Motor neuron (in vitro differentiated cells): ENCODE measurements at regions not wholly inside any gene's neighbourhood (a gene's known extent, or its start where the extent isn't known, plus 50 kb on each side); places are given as distances from the start of the nearest gene placed in this dataset.

Experiments used
- ATAC-seq, 8 experiments: fragments of 200-7000 bp; cut with Tn5 transposase; replicated peaks in 6 of 8; 2 replicates each; pipeline ENCODE4 v1.8.0; 2021; ENCODE audit warnings: mild to moderate bottlenecking in 8 of 8, moderate library complexity in 8 of 8
- H3K27ac ChIP-seq, 2 donors: fragments of 250-450 bp; sonication (Bioruptor Pico); 2 replicates each; pipeline ENCODE4 v1.9.0; 2021; ENCODE audit warnings: antibody characterized with exemption in 2 of 2, mild to moderate bottlenecking in 2 of 2, moderate library complexity in 1 of 2
- H3K4me1 ChIP-seq, 2 donors: fragments of 250-450 bp; sonication (Bioruptor Pico); replicated peaks in 1 of 2; 2 replicates each; pipeline ENCODE4 v1.6.1; 2021; ENCODE audit warnings: antibody characterized with exemption in 2 of 2, mild to moderate bottlenecking in 2 of 2, moderate library complexity in 1 of 2
- H3K4me3 ChIP-seq, 5 donors: fragments of 250-450 bp; sonication (Bioruptor Pico); 2 replicates each; pipeline ENCODE4 v1.9.0; 2021; ENCODE audit warnings: antibody characterized with exemption in 5 of 5, mild to moderate bottlenecking in 5 of 5, moderate library complexity in 4 of 5
- WGBS, 10 experiments: fragments of 450-650 bp; shearing (Covaris generic); methylation state at CpG; one replicate each; pipeline ENCODE4 v1.0.0; 2022; 5-methylcytosine and 5-hydroxymethylcytosine counted together
- in situ Hi-C, 9 experiments: fragments of 400-800 bp; cut with MboI; loops; one replicate each; pipeline ENCODE4 v1.15.0; 2021; ENCODE audit warnings: low sequenced_read_pairs in 9 of 9, low pct_unique_long_range_greater_than_20kb in 2 of 9; ENCODE audit not compliant: unreplicated experiment in 9 of 9

DNA sequence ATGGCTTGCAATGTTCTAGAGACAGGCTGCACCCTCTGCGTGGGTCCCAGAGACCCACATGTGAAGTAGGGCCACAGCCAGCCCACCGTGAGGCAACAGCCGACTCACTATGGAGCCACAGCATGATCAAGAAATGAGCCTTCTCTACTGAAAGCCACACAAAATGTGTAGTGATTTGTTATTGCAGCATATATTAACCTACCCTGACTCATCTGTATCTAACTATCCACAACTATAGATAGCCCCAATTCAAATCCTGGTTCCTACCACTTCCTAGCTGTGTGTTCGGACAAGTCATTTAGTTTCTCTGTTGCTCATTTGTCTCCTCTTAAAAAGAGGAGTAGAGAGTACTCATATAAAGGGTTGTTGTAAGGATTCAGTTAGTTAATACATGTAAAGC lies 1152.3 kb downstream of the BCL11B start:
- no peaks in the 10 kb centered on the region for H3K4me1 ChIP-seq
- 60 to 83% (median 82%) methylated on average over 1 to 2 of the region's 4 CpGs; no CpG with 5 or more reads in 7 of the 10 experiments for WGBS, 10 experiments
- no peak overlapping the region for H3K27ac ChIP-seq
- in situ Hi-C loops: no loop called here
- no peak for ATAC-seq
- H3K4me3 ChIP-seq: no peak overlapping the region

DNA sequence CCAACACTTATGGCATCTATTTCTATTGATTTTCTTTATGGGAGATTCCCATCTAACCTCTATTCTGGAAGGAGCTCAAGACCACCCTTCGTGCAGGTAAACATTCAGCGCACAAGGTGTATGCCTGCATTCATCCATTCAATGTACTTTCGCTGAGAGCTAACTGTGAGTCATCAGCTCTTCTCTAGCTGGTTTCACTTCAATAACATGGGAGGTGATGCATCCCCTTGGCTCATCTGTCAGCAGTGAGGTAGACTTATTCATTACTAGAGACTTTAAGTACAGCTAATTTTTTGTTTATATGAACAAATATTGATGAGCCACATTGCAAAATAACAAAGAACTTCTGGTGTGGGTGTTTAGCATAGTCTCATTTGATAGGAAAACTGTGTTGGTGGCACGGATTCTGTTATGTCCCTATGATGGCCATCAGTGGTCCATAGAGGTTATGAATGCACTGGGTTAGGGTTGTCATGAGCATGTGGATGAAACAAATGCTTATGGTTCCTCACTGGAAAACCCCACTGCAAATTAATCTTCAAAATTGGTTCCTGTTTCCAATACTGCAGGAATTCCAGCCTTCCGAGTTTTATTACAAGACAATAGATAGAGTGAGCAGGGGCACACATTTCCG lies 1151.0 kb downstream of the BCL11B start:
- ATAC-seq: peak in 1 of 8 experiments; percentile 53
- no peak overlapping the region for H3K4me3 ChIP-seq
- no peak overlapping the region for H3K27ac ChIP-seq
- in situ Hi-C loops: no loop called here
- 24 to 91% (median 75%) methylated on average over 2 to 6 of the region's 6 CpGs; no CpG with 5 or more reads in 1 of the 10 experiments for WGBS, 10 experiments
- no peaks in the 10 kb centered on the region for H3K4me1 ChIP-seq

DNA sequence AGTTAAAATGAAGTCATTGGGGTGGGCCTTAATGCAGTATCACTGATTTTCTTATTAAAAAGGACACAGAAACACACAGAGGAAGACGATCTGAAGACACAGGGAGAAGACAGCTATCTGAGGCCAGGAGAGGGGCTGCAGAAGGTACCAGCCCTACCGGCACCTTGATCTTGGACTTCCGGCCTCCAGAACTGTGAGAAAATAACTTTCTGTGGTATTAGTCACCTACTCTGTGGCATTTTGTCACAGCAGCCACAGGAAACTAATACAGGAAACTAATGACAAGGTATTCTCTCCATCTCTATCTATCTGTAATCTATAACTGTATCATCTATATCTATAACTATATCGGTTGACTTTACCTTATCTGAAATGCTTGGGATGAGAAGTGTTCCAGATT lies 1149.5 kb downstream of the BCL11B start:
- ATAC-seq: no peak
- in situ Hi-C loops: no loop called here
- WGBS, 10 experiments: 25 to 100% (median 80%) methylated on average over 1 to 4 of the region's 4 CpGs; no CpG with 5 or more reads in 1 of the 10 experiments

DNA sequence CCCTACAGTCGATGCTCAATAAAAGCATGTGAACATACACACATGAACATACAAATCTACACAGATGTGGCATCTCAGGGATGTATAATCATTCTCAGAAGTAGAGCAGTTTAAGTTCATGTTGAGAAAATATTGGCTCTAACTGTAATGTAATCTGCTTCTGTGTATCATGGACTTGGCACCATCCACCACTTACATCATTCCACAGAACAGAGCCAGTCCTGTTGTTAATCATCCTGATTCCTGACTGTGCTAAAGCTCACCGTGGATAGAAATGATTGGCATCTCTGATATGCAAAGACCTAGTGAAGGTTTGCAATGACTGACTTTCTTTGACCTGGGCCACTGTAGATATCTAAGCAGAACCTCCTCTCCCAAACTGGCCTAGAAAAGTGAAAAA lies 1141.3 kb downstream of the BCL11B start:
- WGBS, 10 experiments: 0 to 88% (median 14%) methylated on average over 1 to 2 of the region's 2 CpGs; no CpG with 5 or more reads in 7 of the 10 experiments
- ATAC-seq: no peak
- peaks cover 2 to 7% of the 10 kb centered on the region in 2 donors for H3K4me1 ChIP-seq
- in situ Hi-C loops: no loop called here
- no peak overlapping the region for H3K4me3 ChIP-seq
- H3K27ac ChIP-seq: no peak overlapping the region

More for the DNA sequence above, 1149.5 kb downstream of the BCL11B start:
- Histone ChIP-seq H3K4me3 (no peak overlapping the region), H3K27ac (no peak overlapping the region), H3K4me1 (no peaks in the 10 kb centered on the region)

DNA sequence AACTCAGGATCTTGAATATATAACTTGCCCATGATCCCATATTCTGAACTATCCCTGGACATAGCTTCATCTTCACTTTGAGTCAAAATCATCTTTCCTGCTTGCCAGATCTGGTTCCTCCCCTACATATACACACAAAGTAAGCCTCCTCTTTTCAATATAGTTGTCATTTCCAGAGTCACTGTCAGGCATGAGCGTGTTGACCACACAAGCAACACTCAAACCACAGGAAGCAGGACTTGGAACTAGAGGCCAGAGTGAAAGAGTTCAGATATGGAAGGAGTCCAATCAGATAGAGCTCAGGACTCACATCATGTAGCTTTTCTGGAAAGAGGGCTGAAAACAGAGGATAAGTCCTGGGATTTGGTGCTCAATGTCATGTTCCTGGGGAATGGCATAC lies 1140.6 kb downstream of the BCL11B start:
- 57 to 82% (median 72%) methylated on average over 1 of the region's 1 CpG; no CpG with 5 or more reads in 6 of the 10 experiments for WGBS, 10 experiments
- in situ Hi-C loops: no loop called here

DNA sequence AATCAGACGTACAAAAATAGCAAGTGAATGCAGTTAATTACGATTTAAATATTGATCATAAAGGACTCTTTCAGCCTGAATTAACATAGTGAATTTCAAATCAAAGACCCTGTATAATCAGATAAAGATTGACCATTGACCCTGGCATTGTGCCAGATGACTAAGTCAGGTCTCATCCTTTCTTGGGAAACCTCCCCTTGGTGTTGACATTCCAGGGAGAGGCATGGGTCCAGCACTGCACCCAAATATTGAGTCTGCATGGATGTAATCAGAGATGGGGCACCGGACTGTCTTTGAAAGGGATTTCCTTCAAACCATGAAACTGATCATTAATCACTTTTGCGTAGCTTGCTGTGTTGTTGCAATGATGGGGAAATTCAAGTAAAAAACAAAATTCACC lies 1138.2 kb downstream of the BCL11B start:
- peaks cover 24 to 36% of the 10 kb centered on the region in 2 donors for H3K4me1 ChIP-seq
- ATAC-seq: no peak
- no peak overlapping the region for H3K4me3 ChIP-seq
- 33 to 92% (median 76%) methylated on average over 2 to 4 of the region's 4 CpGs for WGBS, 10 experiments
- in situ Hi-C loops: no loop called here
- no peak overlapping the region for H3K27ac ChIP-seq

More for the DNA sequence above, 1140.6 kb downstream of the BCL11B start:
- Histone ChIP-seq H3K27ac (no peak overlapping the region), H3K4me3 (no peak overlapping the region), H3K4me1 (peaks cover 2 to 12% of the 10 kb centered on the region in 2 donors)
- no peak for ATAC-seq

DNA sequence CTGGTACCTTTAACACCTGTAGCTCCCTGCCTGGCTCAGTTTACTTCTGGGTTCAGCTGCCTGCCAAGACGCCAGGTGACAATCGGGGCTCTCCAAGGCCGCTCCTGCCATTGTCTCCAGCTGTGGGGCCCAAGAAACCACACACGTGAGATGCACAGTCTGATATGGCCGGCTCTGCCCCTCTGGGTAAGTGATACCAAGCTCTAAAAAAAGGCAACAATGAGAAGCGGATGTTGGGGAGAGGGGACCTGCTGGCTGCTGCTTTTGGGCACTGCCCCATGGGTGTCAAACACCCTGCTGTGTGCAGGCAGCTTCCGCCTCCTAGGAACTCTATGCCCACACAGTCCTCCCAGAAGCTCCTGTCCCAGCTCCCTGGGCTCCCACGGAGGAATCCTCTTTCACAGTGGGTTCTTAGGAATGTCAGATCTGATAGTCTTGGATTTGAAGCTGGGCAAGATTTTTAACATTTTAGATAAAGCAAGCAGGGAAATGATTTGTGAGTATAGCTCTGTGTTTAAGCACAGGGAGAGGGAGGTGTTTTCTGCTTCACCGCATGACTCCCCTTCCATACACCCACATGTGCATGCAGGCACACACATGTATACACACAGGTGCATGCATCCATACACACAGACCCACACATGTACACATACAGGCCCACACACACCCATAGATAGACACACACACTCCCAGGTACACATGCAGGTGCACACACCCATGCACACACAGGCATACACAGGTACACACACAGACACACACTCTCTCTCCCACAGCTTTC lies 1135.8 kb downstream of the BCL11B start:
- in situ Hi-C loops: no loop called here
- H3K4me1 ChIP-seq: peaks cover 26 to 36% of the 10 kb centered on the region in 2 donors
- H3K4me3 ChIP-seq: no peak overlapping the region
- peak in 2 of 8 experiments; percentile 17 to 20 for ATAC-seq
- 40 to 100% (median 75%) methylated on average over 1 to 7 of the region's 9 CpGs; no CpG with 5 or more reads in 3 of the 10 experiments for WGBS, 10 experiments
- no peak overlapping the region for H3K27ac ChIP-seq

DNA sequence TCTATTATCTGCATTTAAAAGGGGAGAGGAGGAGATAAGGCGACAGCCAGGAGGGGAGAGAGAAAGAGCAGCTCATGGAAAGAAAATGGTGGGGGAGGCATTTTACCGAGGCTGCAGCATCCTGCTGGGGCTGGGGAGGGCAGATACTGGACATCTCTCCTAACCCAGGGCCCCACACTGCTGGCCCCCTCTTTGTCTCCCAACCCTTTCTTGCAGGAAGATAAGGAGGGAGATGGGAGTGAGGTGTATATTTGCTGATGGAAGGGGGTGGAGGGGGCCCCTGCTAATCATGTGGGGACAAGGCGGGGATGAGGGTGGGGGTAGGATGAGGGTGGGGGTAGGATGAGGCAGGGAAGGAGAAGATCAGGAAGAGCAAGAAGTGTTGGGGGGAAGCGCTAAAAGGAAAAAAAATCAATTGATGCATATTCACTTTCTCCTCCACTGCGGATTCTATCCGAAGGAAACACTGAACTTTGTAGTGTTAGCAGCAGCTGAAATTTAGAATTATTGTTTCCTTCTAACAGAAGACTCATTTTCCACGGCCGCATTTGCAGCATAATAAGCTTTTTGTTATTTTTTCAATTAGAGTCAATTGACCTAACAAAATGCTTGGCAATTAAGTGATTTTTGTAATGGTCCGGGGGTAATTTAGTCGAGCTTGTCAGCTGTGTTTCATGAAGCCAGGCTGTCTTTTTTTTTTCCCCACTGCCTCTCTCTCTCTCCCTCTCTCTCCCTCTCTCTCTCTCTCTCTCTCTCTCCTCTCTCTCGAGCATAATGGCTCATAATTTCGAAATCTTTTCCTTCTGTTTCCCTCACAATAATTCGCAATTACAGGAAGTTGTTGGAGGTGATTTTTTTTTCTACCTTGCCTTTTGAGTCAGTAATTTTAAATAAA lies 1134.6 kb downstream of the BCL11B start:
- Histone ChIP-seq H3K4me1 (peaks cover 26 to 36% of the 10 kb centered on the region in 2 donors), H3K4me3 (no peak overlapping the region), H3K27ac (no peak overlapping the region)
- peak in 5 of 8 experiments; percentile 33 to 71 (median 66) for ATAC-seq
- in situ Hi-C loops: no loop called here
- 0 to 60% (median 6%) methylated on average over 1 to 9 of the region's 13 CpGs for WGBS, 10 experiments

DNA sequence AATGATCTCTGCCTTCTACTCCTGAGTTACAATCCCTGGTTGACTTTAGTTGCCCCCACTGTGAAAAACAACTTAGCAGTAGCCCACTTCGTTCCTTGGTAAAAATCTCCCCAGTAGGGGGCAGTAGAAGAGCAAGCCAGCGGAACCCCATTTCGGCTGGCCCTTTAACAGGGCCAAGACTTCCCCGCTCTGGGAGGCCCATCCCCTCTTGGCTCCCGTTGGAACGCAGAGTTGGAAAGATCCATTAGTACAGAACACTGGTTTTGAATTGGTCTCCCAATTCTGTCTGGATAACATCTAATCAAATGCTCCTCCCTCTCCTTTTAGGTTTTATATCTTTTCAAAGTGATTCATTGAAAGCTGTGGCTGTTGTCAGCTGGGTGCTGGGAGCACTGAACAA lies 1133.3 kb downstream of the BCL11B start:
- in situ Hi-C loops: no loop called here
- peak in 3 of 8 experiments; percentile 22 to 68 (median 42) for ATAC-seq
- 0 to 46% (median 20%) methylated on average over 1 to 6 of the region's 6 CpGs; no CpG with 5 or more reads in 3 of the 10 experiments for WGBS, 10 experiments
- H3K4me3 ChIP-seq: no peak overlapping the region
- peaks cover 26 to 36% of the 10 kb centered on the region in 2 donors for H3K4me1 ChIP-seq
- no peak overlapping the region for H3K27ac ChIP-seq

DNA sequence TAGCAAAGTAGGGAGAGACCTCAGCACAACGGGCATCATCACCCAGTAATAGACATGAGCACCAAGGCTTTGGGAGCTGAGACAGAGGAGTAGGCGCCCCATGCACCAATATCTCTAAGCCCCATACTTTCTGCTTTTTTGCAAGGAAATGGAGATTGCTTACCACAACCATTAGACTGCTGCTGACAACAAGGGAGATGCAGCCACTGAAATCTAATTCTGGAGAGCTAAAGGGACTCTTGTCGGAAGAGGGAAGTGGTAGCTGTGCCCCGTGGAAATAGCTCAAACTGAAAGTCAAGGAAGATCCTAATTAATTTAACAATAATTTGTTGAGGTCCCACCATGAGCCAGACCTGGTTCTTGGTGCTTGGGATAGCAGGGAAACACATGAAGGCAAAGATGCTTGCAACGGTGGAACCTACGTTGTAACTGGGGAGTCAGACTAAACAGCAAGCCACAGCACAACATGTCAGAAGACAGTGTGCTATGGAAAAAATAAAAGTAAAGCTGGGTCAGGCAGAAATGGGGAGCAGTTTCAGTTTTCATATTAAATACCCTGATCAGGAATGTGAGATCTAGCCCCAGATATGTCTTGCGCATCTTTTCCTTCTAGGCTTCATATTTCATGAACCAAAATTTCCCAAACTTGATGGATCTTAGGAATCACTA lies 1131.0 kb downstream of the BCL11B start:
- Histone ChIP-seq H3K27ac (no peak overlapping the region), H3K4me3 (no peak overlapping the region), H3K4me1 (peaks cover 23 to 27% of the 10 kb centered on the region in 2 donors)
- ATAC-seq: no peak
- WGBS, 10 experiments: 29 to 100% (median 87%) methylated on average over 1 to 7 of the region's 7 CpGs; no CpG with 5 or more reads in 1 of the 10 experiments
- in situ Hi-C loops: no loop called here

DNA sequence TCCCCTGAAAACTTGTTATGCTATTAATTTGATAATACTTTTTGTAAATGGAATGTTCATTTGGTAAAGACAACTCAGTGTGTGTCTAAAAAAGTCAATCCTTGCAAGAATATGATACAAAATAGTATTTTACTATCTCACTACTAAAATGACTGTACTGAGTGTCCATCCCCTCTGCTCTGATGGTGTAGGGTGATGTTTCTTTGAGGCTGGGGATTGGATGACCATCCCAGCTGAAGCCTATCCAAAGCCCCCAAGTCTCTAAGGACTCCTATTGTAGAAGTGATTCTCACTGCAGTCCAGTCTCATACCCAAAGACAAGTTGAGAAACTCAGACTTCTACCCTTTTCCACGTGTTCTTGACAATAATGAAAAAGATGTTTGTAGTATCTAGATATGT lies 1128.4 kb downstream of the BCL11B start:
- Histone ChIP-seq H3K27ac (no peak overlapping the region), H3K4me3 (no peak overlapping the region), H3K4me1 (peaks cover 1 to 4% of the 10 kb centered on the region in 2 donors)
- no peak for ATAC-seq
- 0 to 55% (median 0%) methylated on average over 1 of the region's 1 CpG; no CpG with 5 or more reads in 5 of the 10 experiments for WGBS, 10 experiments
- in situ Hi-C loops: no loop called here

DNA sequence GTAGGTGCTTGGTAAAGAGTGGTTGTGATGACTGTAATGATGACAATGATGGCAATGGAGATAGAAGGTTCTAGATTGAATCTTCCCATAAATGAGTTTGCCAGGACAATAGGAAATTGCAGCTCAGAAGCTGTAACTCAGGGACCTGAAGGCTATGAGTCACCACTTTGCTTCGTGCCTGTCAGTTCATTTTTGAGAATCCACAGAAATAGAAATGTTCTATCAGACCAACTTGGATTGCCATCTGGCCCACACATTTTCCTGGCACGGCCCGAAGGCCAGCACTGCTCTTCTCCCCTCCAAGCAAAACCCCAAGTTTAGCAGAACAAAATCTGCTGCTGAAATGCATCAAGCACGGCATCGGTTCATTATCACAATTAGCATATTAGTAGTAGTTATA lies 1127.0 kb downstream of the BCL11B start:
- Histone ChIP-seq H3K4me3 (no peak overlapping the region), H3K4me1 (no peaks in the 10 kb centered on the region), H3K27ac (no peak overlapping the region)
- peak in 2 of 8 experiments; percentile 16 to 31 for ATAC-seq
- WGBS, 10 experiments: 0 to 100% (median 79%) methylated on average over 1 to 5 of the region's 5 CpGs; no CpG with 5 or more reads in 1 of the 10 experiments
- in situ Hi-C loops: no loop called here
